ENCODE measurements at regions not wholly inside any gene's neighbourhood (a gene's known extent, or its start where the extent isn't known, plus 50 kb on each side); places are given as distances from the start of the nearest gene placed in this dataset.
"Not testable (repeated sequence)": the region's sequence is repeated elsewhere in the genome, so short reads cannot be mapped to it uniquely, and the experiment has no call there.

- no peak for DNase-seq
These were observed 75.1 kb downstream of the HAUS1 start for GRCh38 chr18:46179306-46179705.

- DNase-seq, result no peak
These were observed 78.6 kb downstream of the HAUS1 start for GRCh38 chr18:46182633-46183358.

- DNase-seq, result not testable (repeated sequence)
These were observed 80.1 kb downstream of the HAUS1 start for GRCh38 chr18:46184296-46184695.

- DNase-seq, result no peak
These were observed 80.5 kb downstream of the HAUS1 start for GRCh38 chr18:46184727-46185126.

GRCh38 chr18:46190667-46191066 is 86.5 kb downstream of the HAUS1 start:
- DNase-seq, result no peak

- DNase-seq, result no peak
These were observed 92.5 kb downstream of the HAUS1 start for GRCh38 chr18:46196627-46197243.

GRCh38 chr18:46199515-46200147 is 95.4 kb downstream of the HAUS1 start:
- DNase-seq, result no peak

- DNase-seq, result not testable (repeated sequence)
These were observed 96.2 kb downstream of the HAUS1 start for GRCh38 chr18:46200178-46201055.

GRCh38 chr18:46204143-46204542 is 100.0 kb downstream of the HAUS1 start:
- DNase-seq, result no peak

- DNase-seq, result no peak
These were observed 103.8 kb downstream of the HAUS1 start for GRCh38 chr18:46207985-46208384.

- DNase-seq, result no peak
These were observed 105.0 kb downstream of the HAUS1 start for GRCh38 chr18:46209161-46209560.

GRCh38 chr18:46211816-46212215 is 107.6 kb downstream of the HAUS1 start:
- no peak for DNase-seq

- DNase-seq, result no peak
These were observed 108.2 kb downstream of the HAUS1 start for GRCh38 chr18:46212398-46212797.

- no peak for DNase-seq
These were observed 109.1 kb downstream of the HAUS1 start for GRCh38 chr18:46213295-46213694.

- no peak for DNase-seq
These were observed 110.2 kb downstream of the HAUS1 start for GRCh38 chr18:46214435-46214834.

GRCh38 chr18:46215902-46216723 is 111.9 kb downstream of the HAUS1 start:
- DNase-seq, result no peak

GRCh38 chr18:46220116-46220515 is 115.9 kb downstream of the HAUS1 start:
- DNase-seq, result no peak

GRCh38 chr18:46222093-46222492 is 117.9 kb downstream of the HAUS1 start:
- no peak for DNase-seq

- no peak for DNase-seq
These were observed 118.7 kb downstream of the HAUS1 start for GRCh38 chr18:46222710-46223360.

GRCh38 chr18:46224181-46224775 is 120.1 kb downstream of the HAUS1 start:
- DNase-seq, result no peak

- DNase-seq, result no peak
These were observed 122.3 kb downstream of the HAUS1 start for GRCh38 chr18:46226461-46226860.

Data from NCI-H1105 treated with DMSO at 0.1 percent for 48 hours (cell line).